ENCODE measurements at regions not wholly inside any gene's neighbourhood (a gene's known extent, or its start where the extent isn't known, plus 50 kb on each side); places are given as distances from the start of the nearest gene placed in this dataset.

- Histone ChIP-seq H3K4me3 (no peak overlapping the region), H4K20me1 (ENCODE audit: control insufficient read depth, insufficient read depth) (no peaks in the 10 kb centered on the region), H3K79me2 (ENCODE audit: control insufficient read depth, insufficient read depth, low read length) (no peaks in the 10 kb centered on the region), H3K9me3 (replicated peaks; ENCODE audit: control insufficient read depth, insufficient read depth, low read length) (no peaks in the 10 kb centered on the region; the same call in 2 of the 3 replicates), H3K27me3 (replicated peaks in 1 of 2; ENCODE audit: control insufficient read depth in 2 of 2, insufficient read depth in 2 of 2, low read length in 1 of 2) (no peaks in the 10 kb centered on the region; a peak in 2 of 4 replicates), H3K36me3 (ENCODE audit: control insufficient read depth in 2 of 2, insufficient read depth in 2 of 2, low read length in 1 of 2) (no peaks in the 10 kb centered on the region), H3K9ac (ENCODE audit: control insufficient read depth, insufficient read depth, low read length) (no peak overlapping the region), H3K4me1 (ENCODE audit: control insufficient read depth, insufficient read depth, low read length) (no peaks in the 10 kb centered on the region), H3K4me2 (ENCODE audit: control insufficient read depth, insufficient read depth) (no peak overlapping the region), H2AFZ (ENCODE audit: control insufficient read depth, low read depth, low read length) (no peak overlapping the region), H3K27ac (ENCODE audit: control insufficient read depth, insufficient read depth) (no peak overlapping the region)
- ChIA-PET RAD21 (ENCODE audit: unreplicated experiment) (interaction anchor here (0.6 kb wide), 1 partner anchor 1802 kb away, joined by 4 read pairs; no protein-coding TSS in a partner anchor), CTCF (no interaction called here), SMC1A (ENCODE audit: uncharacterized antibody, unreplicated experiment) (interaction anchor here (1.1 to 1.7 kb wide), 2 partner anchors 22 to 33 kb away, joined by 3 to 4 read pairs; no protein-coding TSS in a partner anchor), POLR2A (no interaction called here)
- intact Hi-C loops (cut with micrococcal nuclease; ENCODE audit: unreplicated experiment) (loop anchor here (10.0 kb wide), 1 partner anchor 56 kb away; no protein-coding TSS in a partner anchor), in situ Hi-C loops (cut with MboI) (no loop called here)
- FAIRE-seq (no peak), ATAC-seq (peak; percentile 72), DNase-seq (ENCODE audit: low read depth, low spot score) (no peak)
- BruUV-seq (replicated peaks): no TSS peak
- TF ChIP-seq NRF1 (conservative IDR thresholded peaks at IDR 0.05; ENCODE audit: low read depth, low read length): no peak
- TF ChIP-seq JUNB (IDR thresholded peaks at IDR 0.05): 0 out of 2 replicates have a peak, but pooled peaks have one; percentile 16
- TF ChIP-seq, protein P1, sequence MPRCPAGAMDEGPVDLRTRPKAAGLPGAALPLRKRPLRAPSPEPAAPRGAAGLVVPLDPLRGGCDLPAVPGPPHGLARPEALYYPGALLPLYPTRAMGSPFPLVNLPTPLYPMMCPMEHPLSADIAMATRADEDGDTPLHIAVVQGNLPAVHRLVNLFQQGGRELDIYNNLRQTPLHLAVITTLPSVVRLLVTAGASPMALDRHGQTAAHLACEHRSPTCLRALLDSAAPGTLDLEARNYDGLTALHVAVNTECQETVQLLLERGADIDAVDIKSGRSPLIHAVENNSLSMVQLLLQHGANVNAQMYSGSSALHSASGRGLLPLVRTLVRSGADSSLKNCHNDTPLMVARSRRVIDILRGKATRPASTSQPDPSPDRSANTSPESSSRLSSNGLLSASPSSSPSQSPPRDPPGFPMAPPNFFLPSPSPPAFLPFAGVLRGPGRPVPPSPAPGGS (IDR thresholded peaks at IDR 0.05; ENCODE audit: borderline replicate concordance, insufficient read depth, low read depth, low read length, poor library complexity, severe bottlenecking): peak; percentile 21
- WGBS (ENCODE audit: insufficient coverage, insufficient replicate concordance, low lambda C conversion rate, missing lambda C conversion rate): 13% methylated on average over 3 of the region's 3 CpGs
Measured at GRCh38 chr18:49690312-49690711, 123.0 kb downstream of the ACAA2 start.

GRCh38 chr18:49685231-49685942 is 123.5 kb downstream of the LIPG start:
- CTCF ChIA-PET: interaction anchor here (1.0 kb wide), 1 partner anchor 93 kb away, joined by 4 read pairs; no protein-coding TSS in a partner anchor
- TF ChIP-seq CREB1 (IDR thresholded peaks at IDR 0.05; ENCODE audit: low read depth): no peak
- no peak for TF ChIP-seq ZSCAN29 (IDR thresholded peaks at IDR 0.05)
- no peak for TF ChIP-seq SPI1 (IDR thresholded peaks at IDR 0.05; ENCODE audit: borderline replicate concordance, insufficient read depth, low read depth, low read length)
- TF ChIP-seq BRCA1 (IDR thresholded peaks at IDR 0.05; ENCODE audit: low read depth, low read length): no peak
- no peak for TF ChIP-seq CEBPZ (IDR thresholded peaks at IDR 0.05; ENCODE audit: low read depth, low read length)
- TF ChIP-seq E2F4 (IDR thresholded peaks at IDR 0.05; ENCODE audit: low read depth, low read length): no peak
- TF ChIP-seq ZNF384 (IDR thresholded peaks at IDR 0.05; ENCODE audit: borderline replicate concordance, low read depth, low read length): no peak

More at GRCh38 chr18:49685231-49685942, 123.5 kb downstream of the LIPG start:
- H3K9ac ChIP-seq (ENCODE audit: control insufficient read depth, insufficient read depth, low read length): no peak overlapping the region
- ChIA-PET SMC1A (ENCODE audit: uncharacterized antibody, unreplicated experiment) (no interaction called here), POLR2A (interaction anchor here (0.6 kb wide), 1 partner anchor 166 kb away, joined by 3 read pairs; no protein-coding TSS in a partner anchor), RAD21 (ENCODE audit: unreplicated experiment) (no interaction called here)
- no peaks in the 10 kb centered on the region for H3K9me3 ChIP-seq (replicated peaks; ENCODE audit: control insufficient read depth, insufficient read depth, low read length)
- H3K36me3 ChIP-seq (ENCODE audit: control insufficient read depth in 2 of 2, insufficient read depth in 2 of 2, low read length in 1 of 2): no peaks in the 10 kb centered on the region
- H3K4me1 ChIP-seq (ENCODE audit: control insufficient read depth, insufficient read depth, low read length): no peaks in the 10 kb centered on the region
- ATAC-seq: no peak
- BruUV-seq (replicated peaks): no TSS peak
- no peaks in the 10 kb centered on the region; a peak in 1 of 4 replicates for H3K27me3 ChIP-seq (replicated peaks in 1 of 2; ENCODE audit: control insufficient read depth in 2 of 2, insufficient read depth in 2 of 2, low read length in 1 of 2)
- no peak for FAIRE-seq
- in situ Hi-C loops (cut with MboI): no loop called here
- WGBS (ENCODE audit: insufficient coverage, insufficient replicate concordance, low lambda C conversion rate, missing lambda C conversion rate): 25% methylated on average over 6 of the region's 6 CpGs
- H3K27ac ChIP-seq (ENCODE audit: control insufficient read depth, insufficient read depth): no peak overlapping the region
- no peaks in the 10 kb centered on the region for H3K79me2 ChIP-seq (ENCODE audit: control insufficient read depth, insufficient read depth, low read length)
- no peak overlapping the region for H3K4me2 ChIP-seq (ENCODE audit: control insufficient read depth, insufficient read depth)
- DNase-seq (ENCODE audit: low read depth, low spot score): no peak
- intact Hi-C loops (cut with micrococcal nuclease; ENCODE audit: unreplicated experiment): no loop called here
- H2AFZ ChIP-seq (ENCODE audit: control insufficient read depth, low read depth, low read length): no peak overlapping the region
- no peak overlapping the region for H3K4me3 ChIP-seq
- H4K20me1 ChIP-seq (ENCODE audit: control insufficient read depth, insufficient read depth): no peaks in the 10 kb centered on the region

Data from GM12878 (cell line).